Peyer's patch (tissue), 4 donors: ENCODE measurements at regions not wholly inside any gene's neighbourhood (a gene's known extent, or its start where the extent isn't known, plus 50 kb on each side); places are given as distances from the start of the nearest gene placed in this dataset.

Source experiments
- POLR2A ChIP-seq, 2 donors: fragments of 450-650 bp; IDR thresholded peaks; one replicate each; pipeline ENCODE4 v1.5.1; 2017; ENCODE audit warnings: antibody characterized with exemption in 2 of 2, mild to moderate bottlenecking in 2 of 2, moderate library complexity in 2 of 2
- TF ChIP-seq, protein P1 (sequence below), 6 experiments: fragments of 450-650 bp in 4 of 6; fragments of 200-600 bp in 2 of 6; sonication (generic) in 1 of 6; IDR thresholded peaks; one replicate each; pipeline ENCODE4 v1.5.1; 2017 to 2019; ENCODE audit warnings: antibody characterized with exemption in 6 of 6, mild to moderate bottlenecking in 3 of 6, moderate library complexity in 1 of 6

DNA sequence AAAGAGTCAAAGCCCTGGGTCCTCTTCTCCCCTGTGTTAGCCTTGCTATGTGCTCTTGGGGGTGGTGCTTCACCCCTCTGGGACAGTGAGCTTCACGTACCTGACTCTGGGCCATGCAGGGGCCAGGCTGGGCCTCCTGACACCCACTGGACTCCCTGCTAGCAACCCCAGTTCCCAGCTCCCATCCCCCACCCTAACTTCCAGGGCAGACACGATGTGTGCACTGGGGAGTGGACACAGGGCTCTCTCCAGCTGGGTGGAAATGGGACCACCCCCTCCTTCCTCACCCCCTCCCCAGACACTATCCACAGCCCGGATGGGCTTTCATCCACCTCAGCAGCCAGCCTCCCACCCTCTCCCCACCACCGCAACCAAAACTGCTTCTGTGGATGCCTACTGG lies 113.0 kb upstream of the ZNF479 start:
- TF ChIP-seq, protein P1, sequence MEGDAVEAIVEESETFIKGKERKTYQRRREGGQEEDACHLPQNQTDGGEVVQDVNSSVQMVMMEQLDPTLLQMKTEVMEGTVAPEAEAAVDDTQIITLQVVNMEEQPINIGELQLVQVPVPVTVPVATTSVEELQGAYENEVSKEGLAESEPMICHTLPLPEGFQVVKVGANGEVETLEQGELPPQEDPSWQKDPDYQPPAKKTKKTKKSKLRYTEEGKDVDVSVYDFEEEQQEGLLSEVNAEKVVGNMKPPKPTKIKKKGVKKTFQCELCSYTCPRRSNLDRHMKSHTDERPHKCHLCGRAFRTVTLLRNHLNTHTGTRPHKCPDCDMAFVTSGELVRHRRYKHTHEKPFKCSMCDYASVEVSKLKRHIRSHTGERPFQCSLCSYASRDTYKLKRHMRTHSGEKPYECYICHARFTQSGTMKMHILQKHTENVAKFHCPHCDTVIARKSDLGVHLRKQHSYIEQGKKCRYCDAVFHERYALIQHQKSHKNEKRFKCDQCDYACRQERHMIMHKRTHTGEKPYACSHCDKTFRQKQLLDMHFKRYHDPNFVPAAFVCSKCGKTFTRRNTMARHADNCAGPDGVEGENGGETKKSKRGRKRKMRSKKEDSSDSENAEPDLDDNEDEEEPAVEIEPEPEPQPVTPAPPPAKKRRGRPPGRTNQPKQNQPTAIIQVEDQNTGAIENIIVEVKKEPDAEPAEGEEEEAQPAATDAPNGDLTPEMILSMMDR (IDR thresholded peaks at IDR 0.05): no peak
- TF ChIP-seq POLR2A (IDR thresholded peaks at IDR 0.05): no peak
